ENCODE measurements at regions not wholly inside any gene's neighbourhood (a gene's known extent, or its start where the extent isn't known, plus 50 kb on each side); places are given as distances from the start of the nearest gene placed in this dataset.

DNA sequence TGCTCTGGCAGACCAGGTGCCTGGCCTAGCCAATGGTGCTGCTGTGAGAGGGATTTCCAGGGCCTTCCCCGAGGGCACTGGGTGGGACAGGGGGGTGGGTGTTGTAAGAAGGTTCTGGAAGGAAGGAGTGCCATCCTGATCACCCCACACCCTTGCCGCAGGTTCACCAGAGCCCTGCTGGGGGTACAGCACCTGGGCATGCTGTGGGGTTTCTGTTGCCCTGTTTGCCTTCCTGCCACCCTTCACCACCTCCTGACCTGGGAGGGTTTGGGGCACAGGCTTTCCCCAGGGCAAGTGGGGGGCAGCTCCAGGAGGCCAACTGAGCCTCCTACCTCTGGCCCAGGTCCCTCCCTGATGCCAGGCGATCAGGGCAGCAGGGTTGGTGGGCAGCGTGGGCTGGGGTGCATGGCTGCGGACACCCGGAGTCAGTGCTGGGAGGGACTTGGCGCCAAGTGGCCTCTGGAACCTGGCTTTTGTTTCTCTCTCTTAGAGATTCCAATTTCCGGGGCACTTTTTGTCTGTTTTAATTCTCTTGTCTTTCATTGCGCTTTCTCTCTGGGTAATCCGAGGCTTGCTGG lies 318.8 kb downstream of the PTPRU start:
- TF ChIP-seq, protein P1, sequence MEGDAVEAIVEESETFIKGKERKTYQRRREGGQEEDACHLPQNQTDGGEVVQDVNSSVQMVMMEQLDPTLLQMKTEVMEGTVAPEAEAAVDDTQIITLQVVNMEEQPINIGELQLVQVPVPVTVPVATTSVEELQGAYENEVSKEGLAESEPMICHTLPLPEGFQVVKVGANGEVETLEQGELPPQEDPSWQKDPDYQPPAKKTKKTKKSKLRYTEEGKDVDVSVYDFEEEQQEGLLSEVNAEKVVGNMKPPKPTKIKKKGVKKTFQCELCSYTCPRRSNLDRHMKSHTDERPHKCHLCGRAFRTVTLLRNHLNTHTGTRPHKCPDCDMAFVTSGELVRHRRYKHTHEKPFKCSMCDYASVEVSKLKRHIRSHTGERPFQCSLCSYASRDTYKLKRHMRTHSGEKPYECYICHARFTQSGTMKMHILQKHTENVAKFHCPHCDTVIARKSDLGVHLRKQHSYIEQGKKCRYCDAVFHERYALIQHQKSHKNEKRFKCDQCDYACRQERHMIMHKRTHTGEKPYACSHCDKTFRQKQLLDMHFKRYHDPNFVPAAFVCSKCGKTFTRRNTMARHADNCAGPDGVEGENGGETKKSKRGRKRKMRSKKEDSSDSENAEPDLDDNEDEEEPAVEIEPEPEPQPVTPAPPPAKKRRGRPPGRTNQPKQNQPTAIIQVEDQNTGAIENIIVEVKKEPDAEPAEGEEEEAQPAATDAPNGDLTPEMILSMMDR (IDR thresholded peaks at IDR 0.05; ENCODE audit: low read depth, low read length, missing input control), result no peak
- TF ChIP-seq HNF4A (conservative IDR thresholded peaks at IDR 0.05) (no peak), RAD21 (IDR thresholded peaks at IDR 0.05) (no peak), SP1 (IDR thresholded peaks at IDR 0.05) (no peak), FOXA2 (IDR thresholded peaks at IDR 0.05) (no peak), TAF1 (conservative IDR thresholded peaks at IDR 0.05) (no peak), FOXA1 (IDR thresholded peaks at IDR 0.05) (no peak), EGR1 (IDR thresholded peaks at IDR 0.05; ENCODE audit: low read depth in 2 of 2) (no peak), HNF4G (IDR thresholded peaks at IDR 0.05) (no peak), GABPA (IDR thresholded peaks at IDR 0.05 in 1 of 2, conservative IDR thresholded peaks at IDR 0.05 in 1 of 2) (no peak), YY1 (IDR thresholded peaks at IDR 0.05) (no peak), NR2F2 (IDR thresholded peaks at IDR 0.05) (no peak)
- TF ChIP-seq, protein P2, sequence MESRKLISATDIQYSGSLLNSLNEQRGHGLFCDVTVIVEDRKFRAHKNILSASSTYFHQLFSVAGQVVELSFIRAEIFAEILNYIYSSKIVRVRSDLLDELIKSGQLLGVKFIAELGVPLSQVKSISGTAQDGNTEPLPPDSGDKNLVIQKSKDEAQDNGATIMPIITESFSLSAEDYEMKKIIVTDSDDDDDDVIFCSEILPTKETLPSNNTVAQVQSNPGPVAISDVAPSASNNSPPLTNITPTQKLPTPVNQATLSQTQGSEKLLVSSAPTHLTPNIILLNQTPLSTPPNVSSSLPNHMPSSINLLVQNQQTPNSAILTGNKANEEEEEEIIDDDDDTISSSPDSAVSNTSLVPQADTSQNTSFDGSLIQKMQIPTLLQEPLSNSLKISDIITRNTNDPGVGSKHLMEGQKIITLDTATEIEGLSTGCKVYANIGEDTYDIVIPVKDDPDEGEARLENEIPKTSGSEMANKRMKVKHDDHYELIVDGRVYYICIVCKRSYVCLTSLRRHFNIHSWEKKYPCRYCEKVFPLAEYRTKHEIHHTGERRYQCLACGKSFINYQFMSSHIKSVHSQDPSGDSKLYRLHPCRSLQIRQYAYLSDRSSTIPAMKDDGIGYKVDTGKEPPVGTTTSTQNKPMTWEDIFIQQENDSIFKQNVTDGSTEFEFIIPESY (IDR thresholded peaks at IDR 0.05), result no peak
- TF ChIP-seq, protein P3, sequence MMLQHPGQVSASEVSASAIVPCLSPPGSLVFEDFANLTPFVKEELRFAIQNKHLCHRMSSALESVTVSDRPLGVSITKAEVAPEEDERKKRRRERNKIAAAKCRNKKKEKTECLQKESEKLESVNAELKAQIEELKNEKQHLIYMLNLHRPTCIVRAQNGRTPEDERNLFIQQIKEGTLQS (IDR thresholded peaks at IDR 0.05), result no peak
- TF ChIP-seq, protein P4, sequence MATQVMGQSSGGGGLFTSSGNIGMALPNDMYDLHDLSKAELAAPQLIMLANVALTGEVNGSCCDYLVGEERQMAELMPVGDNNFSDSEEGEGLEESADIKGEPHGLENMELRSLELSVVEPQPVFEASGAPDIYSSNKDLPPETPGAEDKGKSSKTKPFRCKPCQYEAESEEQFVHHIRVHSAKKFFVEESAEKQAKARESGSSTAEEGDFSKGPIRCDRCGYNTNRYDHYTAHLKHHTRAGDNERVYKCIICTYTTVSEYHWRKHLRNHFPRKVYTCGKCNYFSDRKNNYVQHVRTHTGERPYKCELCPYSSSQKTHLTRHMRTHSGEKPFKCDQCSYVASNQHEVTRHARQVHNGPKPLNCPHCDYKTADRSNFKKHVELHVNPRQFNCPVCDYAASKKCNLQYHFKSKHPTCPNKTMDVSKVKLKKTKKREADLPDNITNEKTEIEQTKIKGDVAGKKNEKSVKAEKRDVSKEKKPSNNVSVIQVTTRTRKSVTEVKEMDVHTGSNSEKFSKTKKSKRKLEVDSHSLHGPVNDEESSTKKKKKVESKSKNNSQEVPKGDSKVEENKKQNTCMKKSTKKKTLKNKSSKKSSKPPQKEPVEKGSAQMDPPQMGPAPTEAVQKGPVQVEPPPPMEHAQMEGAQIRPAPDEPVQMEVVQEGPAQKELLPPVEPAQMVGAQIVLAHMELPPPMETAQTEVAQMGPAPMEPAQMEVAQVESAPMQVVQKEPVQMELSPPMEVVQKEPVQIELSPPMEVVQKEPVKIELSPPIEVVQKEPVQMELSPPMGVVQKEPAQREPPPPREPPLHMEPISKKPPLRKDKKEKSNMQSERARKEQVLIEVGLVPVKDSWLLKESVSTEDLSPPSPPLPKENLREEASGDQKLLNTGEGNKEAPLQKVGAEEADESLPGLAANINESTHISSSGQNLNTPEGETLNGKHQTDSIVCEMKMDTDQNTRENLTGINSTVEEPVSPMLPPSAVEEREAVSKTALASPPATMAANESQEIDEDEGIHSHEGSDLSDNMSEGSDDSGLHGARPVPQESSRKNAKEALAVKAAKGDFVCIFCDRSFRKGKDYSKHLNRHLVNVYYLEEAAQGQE (IDR thresholded peaks at IDR 0.05), result no peak
- no peak overlapping the region for H3K9ac ChIP-seq (ENCODE audit: low read depth in 1 of 2, low read length in 2 of 2)
- H3K4me1 ChIP-seq (ENCODE audit: control insufficient read depth in 4 of 4, insufficient read depth in 4 of 4, low read length in 3 of 4), result no peaks in the 10 kb centered on the region
- no peak for DNase-seq (ENCODE audit: low spot score)
- H3K9me3 ChIP-seq (ENCODE audit: control insufficient read depth in 4 of 4, low read length in 3 of 4), result no peaks in the 10 kb centered on the region
- no peak overlapping the region for H3K4me3 ChIP-seq (ENCODE audit: low read depth in 1 of 3, low read length in 3 of 3)
- H3K27me3 ChIP-seq (ENCODE audit: control insufficient read depth in 4 of 4, insufficient read depth in 4 of 4, low read length in 3 of 4), result no peaks in the 10 kb centered on the region
- 76% methylated on average over 10 of the region's 10 CpGs for WGBS
- no peaks in the 10 kb centered on the region for H3K36me3 ChIP-seq (ENCODE audit: control insufficient read depth in 4 of 4, insufficient read depth in 3 of 4, low read depth in 1 of 4, low read length in 3 of 4)
- no peak overlapping the region for H3K27ac ChIP-seq (ENCODE audit: low read depth in 1 of 2, low read length in 2 of 2)

DNA sequence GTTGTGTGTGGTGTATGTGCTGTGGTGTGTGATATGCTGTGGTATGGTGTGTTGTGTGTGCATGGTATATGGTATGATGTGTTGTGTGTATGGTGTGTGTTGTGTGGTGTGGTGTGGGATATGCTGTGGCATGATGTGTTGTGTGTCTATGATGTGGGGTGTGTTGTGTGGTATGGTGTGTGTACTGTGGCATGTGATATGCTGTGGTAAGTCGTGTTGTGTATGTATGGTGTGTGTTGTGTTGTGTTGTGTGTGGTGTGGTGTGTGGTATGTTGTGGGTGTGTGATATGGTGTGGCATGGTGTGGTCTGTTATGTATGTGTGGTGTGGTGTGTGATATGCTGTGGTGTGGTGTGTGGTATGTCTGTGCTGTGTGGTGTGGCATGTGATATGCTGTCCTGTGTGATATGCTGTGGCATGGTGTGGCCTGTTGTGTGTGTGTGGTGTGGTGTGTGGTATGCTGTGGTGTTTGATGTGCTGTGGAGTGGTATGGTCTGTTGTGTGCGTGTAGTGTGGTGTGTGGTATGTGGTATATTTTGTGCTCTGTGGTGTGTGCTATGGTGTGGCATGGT lies 318.0 kb downstream of the PTPRU start:
- Histone ChIP-seq H3K36me3 (ENCODE audit: control insufficient read depth in 4 of 4, insufficient read depth in 3 of 4, low read depth in 1 of 4, low read length in 3 of 4) (no peaks in the 10 kb centered on the region), H3K9ac (ENCODE audit: low read depth in 1 of 2, low read length in 2 of 2) (no peak overlapping the region), H3K4me3 (ENCODE audit: low read depth in 1 of 3, low read length in 3 of 3) (no peak overlapping the region), H3K27me3 (ENCODE audit: control insufficient read depth in 4 of 4, insufficient read depth in 4 of 4, low read length in 3 of 4) (no peaks in the 10 kb centered on the region), H3K27ac (ENCODE audit: low read depth in 1 of 2, low read length in 2 of 2) (no peak overlapping the region), H3K4me1 (ENCODE audit: control insufficient read depth in 4 of 4, insufficient read depth in 4 of 4, low read length in 3 of 4) (no peaks in the 10 kb centered on the region), H3K9me3 (ENCODE audit: control insufficient read depth in 4 of 4, low read length in 3 of 4) (no peaks in the 10 kb centered on the region)
- TF ChIP-seq, protein P1 (IDR thresholded peaks at IDR 0.05; ENCODE audit: low read depth, low read length, missing input control), result no peak
- no peak for TF ChIP-seq TAF1 (conservative IDR thresholded peaks at IDR 0.05)
- 94% methylated on average over 2 of the region's 2 CpGs for WGBS
- no peak for DNase-seq (ENCODE audit: low spot score)
